ENCODE measurements at regions not wholly inside any gene's neighbourhood (a gene's known extent, or its start where the extent isn't known, plus 50 kb on each side); places are given as distances from the start of the nearest gene placed in this dataset.

DNA sequence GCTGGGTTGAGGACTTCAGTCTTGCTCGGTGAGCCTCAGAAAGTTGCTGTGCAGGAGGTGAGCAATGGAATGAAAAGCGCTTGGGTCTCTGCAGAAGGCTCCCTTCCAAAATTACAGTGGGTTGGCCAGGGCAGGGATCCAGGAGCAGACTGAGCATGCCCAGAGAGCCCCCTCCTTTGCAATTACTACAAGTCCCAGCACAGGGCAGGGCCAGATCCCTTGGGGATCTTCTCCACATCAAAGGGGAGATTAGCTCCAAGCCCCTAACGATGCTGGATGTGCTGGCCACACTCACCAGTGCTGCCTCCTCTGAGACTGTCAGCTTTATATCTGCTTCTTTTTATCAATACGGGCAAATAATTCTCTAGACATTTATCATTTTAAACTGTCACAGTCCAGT, 337.5 kb downstream of the RPS24 start:
- TF ChIP-seq, protein P1, sequence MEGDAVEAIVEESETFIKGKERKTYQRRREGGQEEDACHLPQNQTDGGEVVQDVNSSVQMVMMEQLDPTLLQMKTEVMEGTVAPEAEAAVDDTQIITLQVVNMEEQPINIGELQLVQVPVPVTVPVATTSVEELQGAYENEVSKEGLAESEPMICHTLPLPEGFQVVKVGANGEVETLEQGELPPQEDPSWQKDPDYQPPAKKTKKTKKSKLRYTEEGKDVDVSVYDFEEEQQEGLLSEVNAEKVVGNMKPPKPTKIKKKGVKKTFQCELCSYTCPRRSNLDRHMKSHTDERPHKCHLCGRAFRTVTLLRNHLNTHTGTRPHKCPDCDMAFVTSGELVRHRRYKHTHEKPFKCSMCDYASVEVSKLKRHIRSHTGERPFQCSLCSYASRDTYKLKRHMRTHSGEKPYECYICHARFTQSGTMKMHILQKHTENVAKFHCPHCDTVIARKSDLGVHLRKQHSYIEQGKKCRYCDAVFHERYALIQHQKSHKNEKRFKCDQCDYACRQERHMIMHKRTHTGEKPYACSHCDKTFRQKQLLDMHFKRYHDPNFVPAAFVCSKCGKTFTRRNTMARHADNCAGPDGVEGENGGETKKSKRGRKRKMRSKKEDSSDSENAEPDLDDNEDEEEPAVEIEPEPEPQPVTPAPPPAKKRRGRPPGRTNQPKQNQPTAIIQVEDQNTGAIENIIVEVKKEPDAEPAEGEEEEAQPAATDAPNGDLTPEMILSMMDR (IDR thresholded peaks at IDR 0.05): no peak
- TF ChIP-seq EZH2 (IDR thresholded peaks at IDR 0.05; ENCODE audit: borderline replicate concordance, insufficient read depth, low read depth, low read length, poor library complexity, severe bottlenecking): no peak
